Uterus (tissue), 3 donors: ENCODE measurements at regions not wholly inside any gene's neighbourhood (a gene's known extent, or its start where the extent isn't known, plus 50 kb on each side); places are given as distances from the start of the nearest gene placed in this dataset.

Experiments used
- DNase-seq, 2 donors: peaks; one replicate each; pipeline ENCODE4 v3.0.0-alpha.2; 2019 to 2020
- H3K27ac ChIP-seq, 2 donors: fragments of 200-600 bp; sonication (generic); 1 replicate in 1 of 2; 2 replicates in 1 of 2; pipeline ENCODE4 v1.5.1; 2016 to 2018
- H3K27me3 ChIP-seq, 2 donors: fragments of 200-600 bp; sonication (generic); one replicate each; pipeline ENCODE4 v1.5.1; 2018 to 2019; ENCODE audit warnings: control low read depth in 1 of 2
- H3K36me3 ChIP-seq, 2 donors: fragments of 200-600 bp; sonication (generic); one replicate each; pipeline ENCODE4 v1.5.1; 2019; ENCODE audit warnings: control low read depth in 1 of 2
- H3K4me1 ChIP-seq, 2 donors: fragments of 200-600 bp; sonication (generic); one replicate each; pipeline ENCODE4 v1.5.1; 2018 to 2019; ENCODE audit warnings: control low read depth in 1 of 2
- H3K4me3 ChIP-seq, 2 donors: fragments of 200-600 bp; sonication (generic); 1 replicate in 1 of 2; 2 replicates in 1 of 2; pipeline ENCODE4 v1.5.1; 2018 to 2019; ENCODE audit warnings: mild to moderate bottlenecking in 1 of 2
- H3K9me3 ChIP-seq, 2 donors: fragments of 200-600 bp; sonication (generic); one replicate each; pipeline ENCODE4 v1.5.1; 2019; ENCODE audit warnings: control low read depth in 1 of 2
- CTCF ChIP-seq, 4 experiments: fragments of 200-600 bp in 2 of 4; fragments of 450-650 bp in 2 of 4; sonication (generic) in 2 of 4; IDR thresholded peaks; one replicate each; pipeline ENCODE4 v1.5.1; 2016 to 2019; ENCODE audit warnings: antibody characterized with exemption in 4 of 4, mild to moderate bottlenecking in 2 of 4, moderate library complexity in 1 of 4
- POLR2A ChIP-seq, 2 donors: fragments of 450-650 bp; IDR thresholded peaks; one replicate each; pipeline ENCODE4 v1.6.1; 2016; ENCODE audit warnings: antibody characterized with exemption in 2 of 2, mild to moderate bottlenecking in 1 of 2, moderate library complexity in 1 of 2
- intact Hi-C: fragments of 100-400 bp; cut with DNase I; formaldehyde crosslinking; loops from one replicate; pipeline ENCODE4 v1.15.1; 2023; ENCODE audit warnings: low total_unique reads
- donor health status: DM: yes; HTN: yes; CAD: no.

GRCh38 chr12:115571446-115571845 is 706.0 kb downstream of the MED13L start:
- H3K36me3 ChIP-seq, result no peaks in the 10 kb centered on the region
- intact Hi-C loops, result no loop called here
- H3K27me3 ChIP-seq, result no peaks in the 10 kb centered on the region
- no peaks in the 10 kb centered on the region for H3K4me1 ChIP-seq
- no peaks in the 10 kb centered on the region for H3K9me3 ChIP-seq
- no peak for DNase-seq
- no peak overlapping the region for H3K27ac ChIP-seq
- TF ChIP-seq POLR2A (IDR thresholded peaks at IDR 0.05), result no peak
- no peak for TF ChIP-seq CTCF (IDR thresholded peaks at IDR 0.05)
- no peak overlapping the region for H3K4me3 ChIP-seq

GRCh38 chr12:115571027-115571426 is 706.5 kb downstream of the MED13L start:
- TF ChIP-seq CTCF (IDR thresholded peaks at IDR 0.05), result no peak
- TF ChIP-seq POLR2A (IDR thresholded peaks at IDR 0.05), result no peak
- intact Hi-C loops, result no loop called here
- H3K27ac ChIP-seq, result no peak overlapping the region

DNA sequence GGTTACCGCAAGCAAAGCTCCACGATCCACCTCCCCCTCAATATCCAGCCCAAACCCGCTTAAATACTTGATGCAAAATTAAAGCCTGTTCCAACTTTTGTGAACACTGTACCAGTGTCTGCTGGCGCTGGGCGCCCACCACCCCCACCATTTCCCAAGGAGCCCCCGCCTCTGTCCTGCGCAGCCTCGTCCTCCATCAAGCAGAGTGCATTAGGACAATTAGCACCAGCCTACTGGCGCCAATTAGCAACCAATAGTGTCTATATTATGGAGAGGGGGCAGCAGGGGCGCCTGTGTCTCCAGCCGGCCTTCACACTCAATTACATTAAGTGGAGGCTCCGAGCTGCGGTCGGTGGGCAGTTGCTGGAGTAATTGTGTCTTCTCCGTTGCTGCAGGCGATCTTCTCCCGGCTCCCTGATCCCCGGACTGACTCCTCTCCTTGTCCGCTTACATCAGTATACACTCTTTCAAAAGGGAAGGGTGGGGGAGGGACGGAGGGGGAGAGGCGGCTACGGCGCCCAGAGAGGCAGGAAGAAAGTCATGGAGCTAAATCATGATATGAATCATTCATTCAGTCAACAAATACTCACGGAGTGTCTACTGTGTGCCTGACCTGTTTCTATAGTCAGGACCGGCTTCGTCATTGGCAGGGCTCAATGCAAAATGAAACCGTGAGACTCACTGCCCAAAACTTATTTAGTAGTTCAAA is 707.3 kb downstream of the MED13L start:
- H3K4me1 ChIP-seq, result no peaks in the 10 kb centered on the region
- no peaks in the 10 kb centered on the region for H3K36me3 ChIP-seq
- H3K4me3 ChIP-seq, result no peak overlapping the region
- no peak for TF ChIP-seq CTCF (IDR thresholded peaks at IDR 0.05)
- no peak for TF ChIP-seq POLR2A (IDR thresholded peaks at IDR 0.05)
- no peak for DNase-seq
- no peaks in the 10 kb centered on the region for H3K9me3 ChIP-seq
- H3K27ac ChIP-seq, result no peak overlapping the region
- intact Hi-C loops, result no loop called here
- H3K27me3 ChIP-seq, result no peaks in the 10 kb centered on the region

More at GRCh38 chr12:115571027-115571426, 706.5 kb downstream of the MED13L start:
- no peaks in the 10 kb centered on the region for H3K4me1 ChIP-seq
- no peaks in the 10 kb centered on the region for H3K27me3 ChIP-seq
- no peaks in the 10 kb centered on the region for H3K36me3 ChIP-seq
- H3K4me3 ChIP-seq, result no peak overlapping the region
- H3K9me3 ChIP-seq, result no peaks in the 10 kb centered on the region
- DNase-seq, result no peak

- Histone ChIP-seq H3K27ac (no peak overlapping the region), H3K4me3 (no peak overlapping the region), H3K9me3 (no peaks in the 10 kb centered on the region), H3K36me3 (no peaks in the 10 kb centered on the region), H3K4me1 (no peaks in the 10 kb centered on the region), H3K27me3 (no peaks in the 10 kb centered on the region)
- no peak for DNase-seq
- TF ChIP-seq CTCF (IDR thresholded peaks at IDR 0.05), result no peak
- no peak for TF ChIP-seq POLR2A (IDR thresholded peaks at IDR 0.05)
- intact Hi-C loops, result loop anchor here (2.0 to 10.0 kb wide), 2 partner anchors 145 to 847 kb away; no protein-coding TSS in a partner anchor
These were observed 708.0 kb downstream of the MED13L start for GRCh38 chr12:115569345-115570068.

DNA sequence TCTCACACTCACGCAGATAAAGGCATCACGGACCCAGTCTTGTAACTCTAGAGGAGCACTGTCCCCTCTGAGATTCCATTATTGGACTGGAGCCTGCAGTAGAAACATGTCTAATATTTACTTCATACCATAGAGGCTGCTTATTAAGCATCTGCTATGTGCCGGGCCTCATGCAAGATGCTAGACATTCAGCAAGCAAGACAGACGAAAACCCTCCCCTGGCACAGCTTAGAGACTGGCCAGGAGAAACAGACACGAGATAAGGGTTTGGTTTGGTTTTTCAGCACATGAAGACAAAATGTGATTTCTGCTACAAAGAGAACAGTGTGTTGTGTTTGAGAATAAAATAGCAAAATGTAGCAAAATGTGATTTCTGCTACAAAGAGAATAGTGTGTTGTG is 719.2 kb downstream of the MED13L start:
- H3K9me3 ChIP-seq, result no peaks in the 10 kb centered on the region
- intact Hi-C loops, result loop anchor here (2.0 kb wide), 1 partner anchor 13 kb away; no protein-coding TSS in a partner anchor
- no peaks in the 10 kb centered on the region for H3K36me3 ChIP-seq
- no peak overlapping the region for H3K4me3 ChIP-seq
- no peak overlapping the region for H3K27ac ChIP-seq
- H3K4me1 ChIP-seq, result no peaks in the 10 kb centered on the region
- no peak for TF ChIP-seq CTCF (IDR thresholded peaks at IDR 0.05)
- no peak for TF ChIP-seq POLR2A (IDR thresholded peaks at IDR 0.05)
- no peak for DNase-seq
- H3K27me3 ChIP-seq, result no peaks in the 10 kb centered on the region
